Hepatocyte (in vitro differentiated cells): ENCODE measurements at regions not wholly inside any gene's neighbourhood (a gene's known extent, or its start where the extent isn't known, plus 50 kb on each side); places are given as distances from the start of the nearest gene placed in this dataset.

Experiments used
- EZH2 ChIP-seq: fragments of 200-600 bp; sonication (generic); IDR thresholded peaks from 2 replicates; pipeline ENCODE4 v1.6.1; 2016; ENCODE audit warnings: antibody characterized with exemption, mild to moderate bottlenecking, borderline replicate concordance
- TF ChIP-seq, protein P1 (sequence below): fragments of 200-600 bp; sonication (generic); IDR thresholded peaks from 2 replicates; pipeline ENCODE4 v1.5.1; 2016; ENCODE audit warnings: antibody characterized with exemption, mild to moderate bottlenecking; ENCODE audit not compliant: poor library complexity

DNA sequence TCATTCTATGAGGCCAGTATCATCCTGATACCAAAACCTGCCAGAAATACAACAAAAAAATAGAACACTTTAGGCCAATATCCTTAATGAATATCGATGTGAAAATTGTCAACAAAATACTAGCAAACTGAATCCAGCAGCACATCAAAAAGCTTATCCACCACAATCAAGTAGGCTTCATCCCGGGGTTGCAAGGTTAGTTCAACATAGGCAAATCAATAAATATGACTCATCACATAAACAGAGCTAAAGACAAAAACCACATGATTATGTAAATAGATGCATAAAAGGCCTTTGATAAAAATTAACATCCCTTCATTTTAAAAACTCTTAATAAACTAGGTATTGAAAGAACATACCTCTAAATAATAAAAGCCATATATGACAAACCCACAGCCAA, 403.2 kb upstream of the AZI2 start:
- TF ChIP-seq, protein P1, sequence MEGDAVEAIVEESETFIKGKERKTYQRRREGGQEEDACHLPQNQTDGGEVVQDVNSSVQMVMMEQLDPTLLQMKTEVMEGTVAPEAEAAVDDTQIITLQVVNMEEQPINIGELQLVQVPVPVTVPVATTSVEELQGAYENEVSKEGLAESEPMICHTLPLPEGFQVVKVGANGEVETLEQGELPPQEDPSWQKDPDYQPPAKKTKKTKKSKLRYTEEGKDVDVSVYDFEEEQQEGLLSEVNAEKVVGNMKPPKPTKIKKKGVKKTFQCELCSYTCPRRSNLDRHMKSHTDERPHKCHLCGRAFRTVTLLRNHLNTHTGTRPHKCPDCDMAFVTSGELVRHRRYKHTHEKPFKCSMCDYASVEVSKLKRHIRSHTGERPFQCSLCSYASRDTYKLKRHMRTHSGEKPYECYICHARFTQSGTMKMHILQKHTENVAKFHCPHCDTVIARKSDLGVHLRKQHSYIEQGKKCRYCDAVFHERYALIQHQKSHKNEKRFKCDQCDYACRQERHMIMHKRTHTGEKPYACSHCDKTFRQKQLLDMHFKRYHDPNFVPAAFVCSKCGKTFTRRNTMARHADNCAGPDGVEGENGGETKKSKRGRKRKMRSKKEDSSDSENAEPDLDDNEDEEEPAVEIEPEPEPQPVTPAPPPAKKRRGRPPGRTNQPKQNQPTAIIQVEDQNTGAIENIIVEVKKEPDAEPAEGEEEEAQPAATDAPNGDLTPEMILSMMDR: no peak
- no peak for TF ChIP-seq EZH2
